Urinary bladder (tissue), 3 donors: ENCODE measurements at regions not wholly inside any gene's neighbourhood (a gene's known extent, or its start where the extent isn't known, plus 50 kb on each side); places are given as distances from the start of the nearest gene placed in this dataset.

Experiments
- DNase-seq: peaks from one replicate; pipeline ENCODE4 v3.0.0-alpha.2; 2015; ENCODE audit errors: extremely low spot score
- H3K27ac ChIP-seq: one replicate; pipeline ENCODE4 v1.5.1; 2013; ENCODE audit warnings: low read depth, mild to moderate bottlenecking, moderate library complexity
- H3K36me3 ChIP-seq: one replicate; pipeline ENCODE4 v1.6.1; 2013; ENCODE audit warnings: mild to moderate bottlenecking, moderate library complexity; ENCODE audit not compliant: insufficient read depth
- H3K4me1 ChIP-seq: one replicate; pipeline ENCODE4 v1.6.1; 2013; ENCODE audit warnings: mild to moderate bottlenecking, moderate library complexity; ENCODE audit not compliant: insufficient read depth
- H3K4me3 ChIP-seq: one replicate; pipeline ENCODE4 v1.5.1; 2013; ENCODE audit warnings: low read depth, low read length
- WGBS: extraction: QIAGEN DNeasy Blood & Tissue Kit; methylation state at CpG from one replicate; pipeline ENCODE4 v1.1.7; 2013; 5-methylcytosine and 5-hydroxymethylcytosine counted together
- donor health status: healthy with polysubstance abuse.
- donor health status: healthy.

GRCh38 chr15:97059281-97059680, 728.8 kb downstream of the NR2F2 start:
- Histone ChIP-seq H3K27ac (no peak overlapping the region), H3K36me3 (no peaks in the 10 kb centered on the region), H3K4me1 (no peaks in the 10 kb centered on the region), H3K4me3 (no peak overlapping the region)
- no peak for DNase-seq
- WGBS: 87% methylated on average over 5 of the region's 5 CpGs

DNA sequence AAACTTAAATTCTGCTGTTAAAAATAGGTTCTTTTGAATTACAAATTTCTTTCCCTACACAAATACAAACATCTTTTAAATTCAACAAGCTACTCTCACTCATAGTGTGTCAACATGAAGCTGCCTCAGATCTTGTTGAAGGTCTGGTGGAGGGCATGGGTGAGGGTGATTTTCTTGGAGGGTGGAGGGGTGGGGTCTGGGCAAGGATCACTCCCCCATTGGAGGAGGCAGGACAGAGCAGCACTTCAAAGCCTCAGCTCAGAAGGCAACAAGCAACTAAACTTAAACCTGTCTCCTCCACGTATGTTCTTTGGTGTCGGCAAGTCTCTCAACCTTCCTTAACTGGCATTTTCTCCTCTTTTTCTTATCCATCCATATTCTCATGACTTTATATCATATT, 730.9 kb downstream of the NR2F2 start:
- WGBS: 50% methylated on average over 2 of the region's 2 CpGs
- Histone ChIP-seq H3K36me3 (no peaks in the 10 kb centered on the region), H3K27ac (no peak overlapping the region)

DNA sequence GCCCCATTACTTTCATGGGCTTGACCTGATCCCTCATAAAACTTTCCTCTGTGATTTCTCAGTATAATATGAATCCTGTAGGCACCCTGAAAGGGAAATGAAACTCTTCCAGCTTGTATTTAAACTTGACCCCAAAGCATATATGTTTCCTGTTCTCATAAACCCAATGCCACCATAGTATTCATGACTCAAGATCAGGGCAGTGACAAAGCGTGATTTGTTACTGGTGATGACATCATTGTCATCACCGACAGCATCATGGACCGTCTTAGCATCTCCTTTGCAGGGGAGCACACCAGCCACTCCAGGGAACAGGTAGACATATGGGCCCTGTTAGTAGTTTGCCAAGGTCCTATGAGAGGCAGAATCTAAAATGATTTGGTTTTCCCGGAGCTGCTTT, 741.2 kb downstream of the NR2F2 start:
- Histone ChIP-seq H3K4me1 (no peaks in the 10 kb centered on the region), H3K27ac (no peak overlapping the region), H3K4me3 (no peak overlapping the region), H3K36me3 (no peaks in the 10 kb centered on the region)
- DNase-seq: no peak
- WGBS: 81% methylated on average over 4 of the region's 4 CpGs

More for the DNA sequence above, 730.9 kb downstream of the NR2F2 start:
- no peak overlapping the region for H3K4me3 ChIP-seq
- H3K4me1 ChIP-seq: no peaks in the 10 kb centered on the region
- DNase-seq: no peak

GRCh38 chr15:97072545-97072944, 742.0 kb downstream of the NR2F2 start:
- WGBS: 27% methylated on average over 9 of the region's 9 CpGs

GRCh38 chr15:97076011-97076410, 745.5 kb downstream of the NR2F2 start:
- Histone ChIP-seq H3K27ac (no peak overlapping the region), H3K4me3 (no peak overlapping the region), H3K4me1 (no peaks in the 10 kb centered on the region), H3K36me3 (no peaks in the 10 kb centered on the region)
- 23% methylated on average over 5 of the region's 5 CpGs for WGBS
- DNase-seq: no peak

More at GRCh38 chr15:97072545-97072944, 742.0 kb downstream of the NR2F2 start:
- Histone ChIP-seq H3K36me3 (no peaks in the 10 kb centered on the region), H3K4me1 (no peaks in the 10 kb centered on the region), H3K4me3 (no peak overlapping the region), H3K27ac (no peak overlapping the region)
- DNase-seq: no peak

DNA sequence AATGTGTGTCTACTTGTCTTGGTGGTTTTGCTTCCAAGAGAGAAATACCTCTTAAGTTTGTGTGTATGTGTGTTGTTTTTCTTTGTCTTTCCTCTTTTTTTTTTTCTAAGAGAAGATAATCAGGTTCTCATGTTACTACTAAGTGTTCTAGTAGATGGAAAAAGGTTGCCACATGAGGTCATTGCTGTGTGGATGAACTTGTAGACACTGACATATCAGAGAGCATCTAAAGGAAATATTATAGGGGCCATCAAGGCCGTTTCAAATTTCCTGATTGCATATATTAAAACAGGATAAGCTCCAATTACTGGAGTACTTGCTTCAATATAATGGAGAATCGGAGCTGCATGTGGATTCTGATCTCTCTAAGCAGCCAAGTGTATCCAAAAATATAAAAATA, 747.5 kb downstream of the NR2F2 start:
- Histone ChIP-seq H3K4me3 (no peak overlapping the region), H3K36me3 (no peaks in the 10 kb centered on the region), H3K27ac (no peak overlapping the region), H3K4me1 (no peaks in the 10 kb centered on the region)
- WGBS: 63% methylated on average over 2 of the region's 2 CpGs
- DNase-seq: no peak

DNA sequence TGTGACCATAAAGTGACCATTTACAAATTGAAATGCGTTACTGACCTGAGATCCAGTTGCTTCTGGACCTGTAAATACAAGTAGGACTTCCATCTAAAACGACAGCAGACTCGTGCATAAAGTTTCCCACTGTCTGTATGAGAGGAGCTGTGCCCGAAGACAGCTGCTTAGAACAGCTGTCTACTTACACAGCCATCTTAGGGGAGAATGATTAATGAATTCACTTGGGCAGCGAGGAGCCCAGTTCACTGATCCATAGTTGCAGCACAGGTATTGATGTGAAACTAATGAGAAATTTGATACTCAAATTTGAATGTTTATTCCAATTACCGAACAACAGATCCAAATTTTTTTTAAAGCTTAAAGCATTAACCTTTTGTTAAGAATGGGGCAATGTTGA, 748.1 kb downstream of the NR2F2 start:
- H3K27ac ChIP-seq: no peak overlapping the region
- no peak overlapping the region for H3K4me3 ChIP-seq
- WGBS: 70% methylated on average over 6 of the region's 6 CpGs
- no peak for DNase-seq
- H3K4me1 ChIP-seq: no peaks in the 10 kb centered on the region
- H3K36me3 ChIP-seq: no peaks in the 10 kb centered on the region

GRCh38 chr15:97081666-97082226, 751.2 kb downstream of the NR2F2 start:
- 73% methylated on average over 6 of the region's 6 CpGs for WGBS
- no peak overlapping the region for H3K4me3 ChIP-seq

GRCh38 chr15:97082830-97083229, 752.3 kb downstream of the NR2F2 start:
- Histone ChIP-seq H3K4me1 (no peaks in the 10 kb centered on the region), H3K36me3 (no peaks in the 10 kb centered on the region), H3K4me3 (no peak overlapping the region), H3K27ac (no peak overlapping the region)
- DNase-seq: no peak
- WGBS: 80% methylated on average over 9 of the region's 9 CpGs

More at GRCh38 chr15:97081666-97082226, 751.2 kb downstream of the NR2F2 start:
- Histone ChIP-seq H3K4me1 (no peaks in the 10 kb centered on the region), H3K36me3 (no peaks in the 10 kb centered on the region), H3K27ac (no peak overlapping the region)
- DNase-seq: no peak

DNA sequence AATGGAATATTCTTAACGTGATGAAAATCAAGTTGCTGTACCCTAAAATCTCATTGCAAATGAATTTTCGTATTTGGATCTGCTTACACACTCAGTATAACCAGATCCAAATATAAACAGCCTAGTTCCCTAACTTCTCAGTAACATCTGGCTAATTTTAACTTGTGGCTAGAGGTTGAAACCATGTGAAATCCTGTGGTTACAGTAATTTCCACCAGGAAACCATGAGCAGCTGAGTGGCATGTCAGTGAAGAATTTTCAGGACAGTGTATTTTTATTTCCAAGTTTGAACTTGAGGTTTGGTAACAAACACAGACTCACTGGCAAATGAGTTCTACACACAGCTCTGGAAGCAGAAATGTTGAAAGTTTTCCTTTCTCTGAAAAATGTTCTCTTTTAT, 754.1 kb downstream of the NR2F2 start:
- WGBS: 36% methylated on average over 2 of the region's 2 CpGs
- Histone ChIP-seq H3K36me3 (no peaks in the 10 kb centered on the region), H3K4me1 (no peaks in the 10 kb centered on the region), H3K4me3 (no peak overlapping the region), H3K27ac (no peak overlapping the region)
- no peak for DNase-seq

DNA sequence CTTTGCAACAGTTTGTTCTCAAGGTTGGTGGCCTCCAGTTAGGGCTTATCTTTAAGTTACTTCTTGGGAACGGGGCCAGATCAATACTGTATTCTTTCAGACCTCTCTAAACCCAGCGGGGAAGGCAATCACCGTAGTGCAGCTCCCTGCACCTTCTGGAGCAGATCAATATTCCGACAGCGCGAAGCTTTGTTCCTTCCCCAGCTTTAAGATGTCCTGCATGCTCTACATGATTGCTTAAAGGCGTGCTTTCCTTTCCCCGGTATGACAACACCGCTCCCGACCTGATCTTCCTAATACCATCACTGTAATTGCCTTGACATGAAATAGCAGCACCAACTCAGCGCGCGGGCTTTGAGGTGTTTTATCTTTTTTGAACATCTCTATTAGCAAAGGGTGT, 755.2 kb downstream of the NR2F2 start:
- Histone ChIP-seq H3K4me3 (no peak overlapping the region), H3K36me3 (no peaks in the 10 kb centered on the region), H3K4me1 (no peaks in the 10 kb centered on the region), H3K27ac (no peak overlapping the region)
- WGBS: 75% methylated on average over 13 of the region's 13 CpGs
- no peak for DNase-seq

DNA sequence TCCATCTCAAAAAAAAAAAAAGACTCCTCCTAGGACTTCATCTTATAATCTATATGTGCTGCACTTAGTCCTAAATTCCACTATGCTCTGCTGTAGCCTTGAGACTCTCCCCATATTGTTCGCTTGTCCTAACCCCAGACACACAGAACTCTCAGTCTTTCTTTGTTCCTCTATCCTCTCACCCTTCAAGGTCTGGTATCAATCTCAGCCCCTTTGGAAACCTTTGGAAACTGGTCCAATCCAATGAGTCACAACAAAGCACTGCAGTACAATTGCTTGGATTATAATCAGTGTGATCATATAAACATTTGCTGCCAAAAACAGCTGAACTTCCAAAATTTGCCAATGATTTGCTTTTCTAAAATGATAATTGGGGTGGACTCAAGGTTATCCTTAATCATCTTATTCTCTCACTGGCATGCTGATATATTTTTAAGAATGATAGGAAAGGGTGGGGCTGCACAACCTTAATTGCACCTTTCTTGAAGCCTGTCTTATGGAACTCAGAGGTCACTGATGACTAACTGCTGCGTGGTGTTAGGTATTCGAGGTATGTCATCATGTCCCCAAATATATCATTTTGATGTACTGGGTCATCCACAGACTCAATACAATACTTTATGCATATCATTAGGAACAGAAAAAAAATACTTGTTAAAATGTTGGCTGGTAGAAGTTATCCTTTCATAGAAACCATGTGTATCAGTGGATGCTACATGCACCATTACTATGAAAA, 756.7 kb downstream of the NR2F2 start:
- 74% methylated on average over 3 of the region's 3 CpGs for WGBS
- Histone ChIP-seq H3K36me3 (no peaks in the 10 kb centered on the region), H3K4me3 (no peak overlapping the region), H3K4me1 (no peaks in the 10 kb centered on the region), H3K27ac (no peak overlapping the region)
- no peak for DNase-seq

- 88% methylated on average over 1 of the region's 1 CpG for WGBS
- no peaks in the 10 kb centered on the region for H3K36me3 ChIP-seq
- no peaks in the 10 kb centered on the region for H3K4me1 ChIP-seq
- no peak overlapping the region for H3K27ac ChIP-seq
- no peak overlapping the region for H3K4me3 ChIP-seq
- DNase-seq: no peak
These were observed 760.6 kb downstream of the NR2F2 start for GRCh38 chr15:97091093-97091492.

DNA sequence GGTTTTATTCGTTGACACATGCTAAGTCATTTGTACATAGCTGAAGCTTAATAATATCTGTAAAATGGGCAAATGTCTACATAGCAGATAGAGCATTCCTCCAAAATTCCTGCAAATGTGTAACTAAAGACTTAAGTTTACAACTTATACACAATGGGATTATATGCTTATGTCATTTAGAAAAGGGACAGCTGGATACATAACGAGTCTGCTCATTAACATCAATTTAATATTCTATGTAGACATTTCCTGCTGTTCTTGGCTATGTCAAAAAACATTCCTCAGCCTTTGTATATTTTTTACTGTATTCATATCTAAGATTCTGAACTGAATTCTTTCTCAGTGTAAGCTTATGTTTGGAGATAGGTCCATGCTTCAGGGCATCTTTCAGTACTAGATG, 762.2 kb downstream of the NR2F2 start:
- no peak overlapping the region for H3K4me3 ChIP-seq
- H3K27ac ChIP-seq: no peak overlapping the region
- H3K36me3 ChIP-seq: no peaks in the 10 kb centered on the region
- no peak for DNase-seq
- H3K4me1 ChIP-seq: no peaks in the 10 kb centered on the region
- WGBS: 39% methylated on average over 2 of the region's 2 CpGs
